Astrocyte of the cerebellum (primary cell): ENCODE measurements at regions not wholly inside any gene's neighbourhood (a gene's known extent, or its start where the extent isn't known, plus 50 kb on each side); places are given as distances from the start of the nearest gene placed in this dataset.

Experiments
- DNase-seq: peaks from one replicate; pipeline ENCODE4 v3.0.0-alpha.2; 2011; ENCODE audit warnings: low read depth
- H3K4me3 ChIP-seq: 2 replicates; pipeline ENCODE4 v1.5.1; 2011; ENCODE audit warnings: mild to moderate bottlenecking, low read depth, low read length, moderate library complexity
- CTCF ChIP-seq: IDR thresholded peaks from 2 replicates; pipeline ENCODE4 v1.5.1; 2012; ENCODE audit warnings: low read length, low read depth, moderate library complexity, mild to moderate bottlenecking; ENCODE audit errors: missing control alignments
- in situ Hi-C: cut with HindIII; loops from 2 replicates; pipeline ENCODE4 v1.10.0; 2017; ENCODE audit warnings: low sequenced_read_pairs

GRCh38 chr5:135176991-135177390, 143.0 kb upstream of the PITX1 start:
- H3K4me3 ChIP-seq = no peak overlapping the region
- no peak for DNase-seq
- no peak for TF ChIP-seq CTCF
- in situ Hi-C loops = no loop called here

- TF ChIP-seq CTCF = no peak
- no peak for DNase-seq
- H3K4me3 ChIP-seq = no peak overlapping the region
- in situ Hi-C loops = no loop called here
These were observed 140.5 kb upstream of the PITX1 start for GRCh38 chr5:135174315-135175096.

GRCh38 chr5:135173662-135174290, 139.7 kb upstream of the PITX1 start:
- in situ Hi-C loops = no loop called here
- DNase-seq = no peak
- no peak for TF ChIP-seq CTCF

GRCh38 chr5:135172718-135173117, 138.7 kb upstream of the PITX1 start:
- no peak for DNase-seq
- TF ChIP-seq CTCF = no peak
- no peak overlapping the region for H3K4me3 ChIP-seq
- in situ Hi-C loops = no loop called here

More at GRCh38 chr5:135173662-135174290, 139.7 kb upstream of the PITX1 start:
- no peak overlapping the region for H3K4me3 ChIP-seq

GRCh38 chr5:135171336-135171735, 137.3 kb upstream of the PITX1 start:
- no peak for TF ChIP-seq CTCF
- DNase-seq = no peak
- in situ Hi-C loops = no loop called here
- no peak overlapping the region for H3K4me3 ChIP-seq

GRCh38 chr5:135170500-135170899, 136.5 kb upstream of the PITX1 start:
- no peak for TF ChIP-seq CTCF

More at GRCh38 chr5:135170500-135170899, 136.5 kb upstream of the PITX1 start:
- in situ Hi-C loops = no loop called here
- DNase-seq = no peak
- no peak overlapping the region for H3K4me3 ChIP-seq
